Suppressor macrophage (primary cell): ENCODE measurements at regions not wholly inside any gene's neighbourhood (a gene's known extent, or its start where the extent isn't known, plus 50 kb on each side); places are given as distances from the start of the nearest gene placed in this dataset.

ENCODE experiments used
- DNase-seq, 4 experiments: peaks; one replicate each; pipeline ENCODE4 v3.0.0-alpha.2; 2020 to 2022

DNA sequence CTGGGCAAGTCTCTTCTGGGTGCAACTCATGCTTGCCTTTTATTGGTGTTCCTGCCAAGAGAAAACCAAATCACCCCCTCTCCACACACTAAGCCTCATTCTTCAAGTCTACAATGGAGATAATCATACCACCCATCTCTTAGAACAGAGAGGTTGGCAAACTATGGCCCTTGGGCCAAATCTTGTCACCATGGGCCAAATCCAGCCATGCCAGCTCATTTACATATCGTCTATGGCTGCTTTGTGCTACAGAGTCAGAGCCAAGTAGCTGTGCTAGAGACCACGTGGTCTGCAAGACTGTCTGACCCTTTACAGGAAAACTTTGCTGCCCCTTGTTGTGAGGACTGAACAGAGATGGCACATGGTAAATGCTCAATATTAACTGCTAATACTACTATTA is 270.3 kb upstream of the PARD3B start:
- no peak for DNase-seq

GRCh38 chr2:204277226-204277625 is 268.0 kb upstream of the PARD3B start:
- DNase-seq, result no peak

- no peak for DNase-seq
These were observed 266.8 kb upstream of the PARD3B start for GRCh38 chr2:204278454-204278853.

- peak in 1 of 4 experiments; percentile 17 for DNase-seq
These were observed 265.5 kb upstream of the PARD3B start for GRCh38 chr2:204279819-204280218.

DNA sequence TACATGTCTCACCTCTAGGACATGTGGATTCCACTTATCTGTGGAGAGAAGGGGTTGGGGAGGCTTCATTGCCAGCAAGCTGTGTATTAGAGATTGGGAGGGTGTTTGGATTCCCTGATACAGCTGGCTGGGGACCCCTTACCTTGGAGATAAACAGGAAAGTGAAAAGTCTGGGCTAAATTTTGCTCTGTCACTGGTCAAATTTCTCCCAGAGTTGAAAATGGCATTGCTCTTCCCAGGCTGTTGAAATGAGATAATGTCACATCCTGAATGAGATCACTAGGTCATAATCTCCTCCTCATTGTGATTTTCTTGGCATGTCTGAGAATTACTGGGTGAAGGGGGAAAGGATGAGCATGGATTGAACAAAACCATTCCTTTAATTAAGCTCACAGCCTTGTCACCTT is 265.0 kb upstream of the PARD3B start:
- peak in 2 of 4 experiments; percentile 28 to 31 for DNase-seq

DNA sequence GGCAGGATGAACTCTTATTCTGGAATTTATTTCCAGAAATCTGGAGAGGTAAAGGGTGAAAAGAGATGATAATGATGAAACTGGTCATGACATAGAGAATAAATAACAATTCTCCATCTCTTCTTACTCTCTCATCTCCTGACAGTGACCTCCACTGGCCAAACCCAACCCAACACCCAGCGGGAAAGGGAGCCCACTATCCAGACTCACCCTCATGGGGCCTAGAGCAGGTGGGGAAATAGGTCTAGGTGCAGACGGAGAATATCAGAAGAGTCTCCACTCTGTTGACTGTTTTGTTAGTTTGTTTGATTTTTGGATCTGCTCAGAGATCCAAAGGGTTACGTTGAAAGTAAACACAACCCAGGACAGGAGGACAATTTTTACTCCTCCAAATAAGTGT is 263.2 kb upstream of the PARD3B start:
- DNase-seq, result no peak

GRCh38 chr2:204282525-204282924 is 262.8 kb upstream of the PARD3B start:
- DNase-seq, result no peak

DNA sequence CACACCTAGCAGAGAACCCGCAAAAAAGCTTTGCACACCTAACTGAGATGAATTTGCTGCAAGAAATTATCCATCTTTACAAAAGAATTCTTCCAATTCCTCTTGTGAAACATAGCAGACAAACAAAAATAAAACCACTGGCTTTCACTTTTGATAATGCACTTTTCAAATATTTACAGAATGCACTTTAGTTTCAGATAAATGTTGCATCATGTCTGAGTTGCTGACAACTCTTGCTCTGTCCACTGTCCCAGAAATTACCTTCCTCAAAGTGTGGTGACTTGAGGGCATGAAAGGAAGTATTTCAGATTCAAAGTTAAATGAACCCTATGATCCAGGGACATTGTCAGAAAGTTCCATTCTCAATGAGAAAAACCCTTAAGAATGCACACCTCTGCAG is 256.2 kb upstream of the PARD3B start:
- no peak for DNase-seq

DNA sequence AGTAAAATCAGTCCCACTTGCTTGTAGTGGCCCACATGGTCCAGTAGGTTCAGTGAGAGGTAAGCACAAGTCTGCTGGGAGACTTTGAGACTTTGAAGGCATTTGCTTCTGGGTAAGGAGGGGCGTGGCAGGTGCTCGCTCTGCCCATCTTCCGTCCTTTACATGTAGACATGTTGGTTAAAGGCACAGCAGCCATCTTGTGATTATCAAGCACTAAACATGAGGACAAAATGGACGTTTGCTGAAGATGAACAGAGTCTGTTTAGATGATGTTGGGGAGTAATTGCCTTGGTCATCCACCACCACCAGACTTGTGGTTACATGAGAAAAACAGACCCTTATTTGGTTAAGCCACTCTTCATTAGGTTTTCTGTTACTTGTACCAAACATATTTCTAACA is 252.8 kb upstream of the PARD3B start:
- DNase-seq, result no peak

- DNase-seq, result no peak
These were observed 251.2 kb upstream of the PARD3B start for GRCh38 chr2:204293884-204294747.

DNA sequence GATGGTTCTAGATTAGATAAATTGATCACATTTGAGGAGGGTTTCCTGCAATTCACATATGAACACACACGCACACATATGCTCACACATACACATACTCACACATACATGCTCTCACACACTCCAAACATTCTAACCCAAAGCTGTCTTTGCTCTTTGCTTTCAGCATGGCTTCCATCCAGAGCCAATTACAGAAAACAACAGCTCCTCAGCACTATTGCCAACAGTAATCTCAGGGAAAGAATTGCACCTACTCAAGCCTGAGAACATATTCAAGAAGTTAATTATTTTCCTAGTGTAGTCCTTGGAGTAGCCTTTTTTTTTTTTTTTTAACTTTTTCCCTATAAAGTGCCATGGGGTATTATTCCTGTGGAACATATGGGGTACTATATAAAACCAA is 246.9 kb upstream of the PARD3B start:
- DNase-seq, result no peak

- DNase-seq, result no peak
These were observed 245.5 kb upstream of the PARD3B start for GRCh38 chr2:204299766-204300165.

GRCh38 chr2:204306667-204307066 is 238.6 kb upstream of the PARD3B start:
- DNase-seq, result no peak

DNA sequence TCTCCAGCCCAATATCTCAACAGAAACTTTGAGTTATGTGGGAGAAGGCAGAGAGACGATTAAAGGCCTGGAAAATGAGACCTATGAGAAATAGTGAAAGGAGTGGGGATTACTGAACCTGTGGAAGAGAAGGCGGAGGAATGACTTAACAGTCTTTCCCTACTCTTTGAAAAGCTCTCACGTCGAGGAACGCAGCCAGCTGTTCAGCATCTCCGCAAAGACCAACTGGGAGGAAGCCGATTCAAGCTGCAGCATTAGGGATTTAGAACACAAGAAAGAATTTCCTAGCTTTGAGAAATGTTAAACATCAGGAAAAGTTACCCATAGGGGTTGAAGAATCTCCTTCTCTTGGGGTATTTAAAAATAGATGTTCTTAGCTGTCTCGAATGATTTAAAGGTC is 233.2 kb upstream of the PARD3B start:
- DNase-seq, result no peak

GRCh38 chr2:204313256-204313655 is 232.0 kb upstream of the PARD3B start:
- no peak for DNase-seq

GRCh38 chr2:204315236-204315662 is 230.0 kb upstream of the PARD3B start:
- DNase-seq, result no peak

GRCh38 chr2:204317640-204318039 is 227.6 kb upstream of the PARD3B start:
- DNase-seq, result no peak

- no peak for DNase-seq
These were observed 224.1 kb upstream of the PARD3B start for GRCh38 chr2:204321027-204321800.

DNA sequence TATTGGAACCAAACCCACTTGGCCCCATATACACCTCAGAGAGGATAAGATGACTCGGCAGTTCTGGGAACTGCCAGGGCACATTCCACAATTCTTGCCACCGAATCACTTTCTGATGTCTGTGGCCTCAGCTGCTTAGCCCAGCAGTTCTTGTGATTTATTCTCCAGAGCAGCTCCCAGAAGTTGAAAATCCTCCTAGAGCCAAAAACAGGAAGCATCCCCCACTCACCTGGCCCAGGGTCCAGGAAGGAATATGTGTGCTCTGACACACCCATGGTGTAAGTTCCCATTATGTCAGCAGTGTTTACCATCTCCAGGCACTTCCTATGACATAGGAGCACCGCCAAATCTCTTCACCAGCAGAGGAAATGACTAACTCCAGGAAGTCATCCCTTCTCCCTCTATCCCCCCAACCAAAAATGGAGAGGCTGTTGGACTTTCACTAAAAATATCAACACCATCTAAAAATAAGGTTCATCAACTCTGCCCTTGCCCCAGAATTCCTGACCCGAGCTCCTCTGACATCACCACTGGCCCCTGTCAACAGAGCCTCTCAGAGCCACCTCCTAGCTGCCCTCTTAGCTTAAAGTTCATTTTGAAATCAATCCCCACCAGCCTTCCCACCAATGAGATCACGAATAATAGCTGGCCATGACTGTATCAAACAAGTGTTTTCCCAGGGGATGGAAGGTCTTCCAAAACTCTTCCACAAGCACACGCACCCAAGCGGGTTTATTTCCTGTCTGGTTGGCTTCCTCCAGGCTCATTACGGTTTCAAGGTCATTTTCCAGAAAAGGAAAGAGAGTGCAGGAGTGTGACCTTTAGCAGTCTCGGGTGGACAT is 223.1 kb upstream of the PARD3B start:
- peak in 1 of 4 experiments; percentile 2 for DNase-seq

GRCh38 chr2:204325468-204325867 is 219.8 kb upstream of the PARD3B start:
- peak; percentile 67 to 78 (median 72) for DNase-seq

DNA sequence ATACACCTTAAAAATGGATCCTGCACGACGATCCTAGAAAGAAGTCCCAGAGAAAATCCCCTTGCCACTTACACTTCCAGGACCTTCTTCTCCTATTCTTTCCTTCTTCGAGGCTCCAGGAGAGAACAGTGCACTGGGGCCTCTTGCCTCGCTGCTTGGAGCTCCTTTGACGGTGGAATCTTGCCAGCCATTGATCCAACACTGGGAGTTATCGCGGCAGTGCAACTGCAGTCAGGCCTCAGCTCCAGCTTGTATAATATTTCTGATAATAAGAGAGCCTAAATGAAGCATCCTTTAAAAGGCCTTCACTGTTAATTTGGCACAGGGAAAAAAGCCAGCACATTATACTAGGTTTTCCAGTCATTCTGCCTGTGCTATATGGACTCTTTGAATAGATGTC is 216.9 kb upstream of the PARD3B start:
- no peak for DNase-seq

GRCh38 chr2:204329016-204329415 is 216.3 kb upstream of the PARD3B start:
- DNase-seq, result no peak

GRCh38 chr2:204329532-204329931 is 215.7 kb upstream of the PARD3B start:
- DNase-seq, result no peak
